Keratinocyte (primary cell): ENCODE measurements at regions not wholly inside any gene's neighbourhood (a gene's known extent, or its start where the extent isn't known, plus 50 kb on each side); places are given as distances from the start of the nearest gene placed in this dataset.

Source experiments
- CTCF ChIP-seq, 3 experiments: IDR thresholded peaks in 1 of 3; conservative IDR thresholded peaks in 1 of 3; optimal IDR thresholded peaks in 1 of 3; 2 replicates in 2 of 3; 3 replicates in 1 of 3; pipeline versions ENCODE3 to v1.5.1; 2011; ENCODE audit warnings: low read length in 3 of 3, mild to moderate bottlenecking in 3 of 3, moderate library complexity in 2 of 3, control low read depth in 1 of 3, inconsistent platforms in 1 of 3; ENCODE audit not compliant: insufficient read depth in 2 of 3; ENCODE audit errors: extremely low read depth in 1 of 3
- EZH2 ChIP-seq: IDR thresholded peaks from one replicate; pipeline ENCODE4 v1.6.1; 2012; ENCODE audit warnings: inconsistent platforms, mild to moderate bottlenecking, low read length, moderate library complexity

- TF ChIP-seq CTCF (optimal IDR thresholded peaks at IDR 0.05 in 1 of 3, IDR thresholded peaks at IDR 0.05 in 1 of 3, conservative IDR thresholded peaks at IDR 0.05 in 1 of 3; ENCODE audit: extremely low read depth in 1 of 3, insufficient read depth in 2 of 3, low read length in 3 of 3), result no peak
- TF ChIP-seq EZH2, result no peak
Observed at GRCh38 chr2:138244501-138244925, 257.1 kb upstream of the SPOPL start.
